Chondrocyte (in vitro differentiated cells): ENCODE measurements at regions not wholly inside any gene's neighbourhood (a gene's known extent, or its start where the extent isn't known, plus 50 kb on each side); places are given as distances from the start of the nearest gene placed in this dataset.

Source experiments
- DNase-seq: peaks from one replicate; pipeline ENCODE4 v3.0.0; 2021; ENCODE audit warnings: mixed read lengths, low spot score
- H3K27ac Mint-ChIP-seq: one replicate; pipeline ENCODE4 v1.8.0; 2021; ENCODE audit warnings: mild to moderate bottlenecking, moderate library complexity, mixed read lengths; ENCODE audit not compliant: unreplicated experiment
- H3K27me3 Mint-ChIP-seq: 2 replicates; pipeline ENCODE4 v1.8.0; 2021; ENCODE audit warnings: low read depth, mixed read lengths
- H3K36me3 Mint-ChIP-seq: 2 replicates; pipeline ENCODE4 v1.8.0; 2021; ENCODE audit warnings: low read depth, mixed read lengths
- H3K4me1 Mint-ChIP-seq: 2 replicates; pipeline ENCODE4 v1.8.0; 2021; ENCODE audit warnings: low read depth, mild to moderate bottlenecking, mixed read lengths
- H3K4me3 Mint-ChIP-seq: one replicate; pipeline ENCODE4 v1.8.0; 2021; ENCODE audit warnings: mild to moderate bottlenecking, moderate library complexity, mixed read lengths; ENCODE audit not compliant: unreplicated experiment
- H3K9me3 Mint-ChIP-seq: 2 replicates; pipeline ENCODE4 v1.8.0; 2021; ENCODE audit warnings: low read depth, mixed read lengths
- TF ChIP-seq, protein P1 (sequence below): fragments of 200-600 bp; sonication (generic); IDR thresholded peaks from 2 replicates; pipeline ENCODE4 v1.5.0; 2021; ENCODE audit warnings: antibody characterized with exemption, mild to moderate bottlenecking, moderate library complexity

DNA sequence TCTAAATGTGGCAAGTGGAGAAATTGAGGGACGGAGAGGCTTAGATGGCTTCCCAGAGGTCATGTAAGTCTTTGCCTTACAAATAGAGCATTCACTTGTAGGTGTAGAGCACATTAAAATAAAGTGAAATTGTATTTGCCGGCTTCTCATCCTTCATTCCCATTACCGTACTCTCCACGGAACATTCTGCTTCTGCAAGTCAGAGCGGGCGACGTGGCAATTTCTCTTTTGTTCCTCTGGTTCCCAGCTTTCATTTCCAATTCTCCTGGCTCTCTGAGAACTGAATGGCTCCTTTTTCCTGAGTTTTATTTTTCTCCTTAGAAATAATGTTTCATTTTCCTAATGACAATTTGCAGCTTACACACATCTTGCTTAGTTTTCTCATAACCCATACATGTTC lies 51.3 kb upstream of the PFKP start:
- no peak overlapping the region for H3K27ac Mint-ChIP-seq
- H3K36me3 Mint-ChIP-seq: no peaks in the 10 kb centered on the region
- peaks cover 9% of the 10 kb centered on the region for H3K4me1 Mint-ChIP-seq
- TF ChIP-seq, protein P1, sequence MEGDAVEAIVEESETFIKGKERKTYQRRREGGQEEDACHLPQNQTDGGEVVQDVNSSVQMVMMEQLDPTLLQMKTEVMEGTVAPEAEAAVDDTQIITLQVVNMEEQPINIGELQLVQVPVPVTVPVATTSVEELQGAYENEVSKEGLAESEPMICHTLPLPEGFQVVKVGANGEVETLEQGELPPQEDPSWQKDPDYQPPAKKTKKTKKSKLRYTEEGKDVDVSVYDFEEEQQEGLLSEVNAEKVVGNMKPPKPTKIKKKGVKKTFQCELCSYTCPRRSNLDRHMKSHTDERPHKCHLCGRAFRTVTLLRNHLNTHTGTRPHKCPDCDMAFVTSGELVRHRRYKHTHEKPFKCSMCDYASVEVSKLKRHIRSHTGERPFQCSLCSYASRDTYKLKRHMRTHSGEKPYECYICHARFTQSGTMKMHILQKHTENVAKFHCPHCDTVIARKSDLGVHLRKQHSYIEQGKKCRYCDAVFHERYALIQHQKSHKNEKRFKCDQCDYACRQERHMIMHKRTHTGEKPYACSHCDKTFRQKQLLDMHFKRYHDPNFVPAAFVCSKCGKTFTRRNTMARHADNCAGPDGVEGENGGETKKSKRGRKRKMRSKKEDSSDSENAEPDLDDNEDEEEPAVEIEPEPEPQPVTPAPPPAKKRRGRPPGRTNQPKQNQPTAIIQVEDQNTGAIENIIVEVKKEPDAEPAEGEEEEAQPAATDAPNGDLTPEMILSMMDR: no peak
- no peak for DNase-seq
- no peak overlapping the region for H3K4me3 Mint-ChIP-seq
- H3K9me3 Mint-ChIP-seq: peaks cover 4% of the 10 kb centered on the region
- H3K27me3 Mint-ChIP-seq: no peaks in the 10 kb centered on the region

DNA sequence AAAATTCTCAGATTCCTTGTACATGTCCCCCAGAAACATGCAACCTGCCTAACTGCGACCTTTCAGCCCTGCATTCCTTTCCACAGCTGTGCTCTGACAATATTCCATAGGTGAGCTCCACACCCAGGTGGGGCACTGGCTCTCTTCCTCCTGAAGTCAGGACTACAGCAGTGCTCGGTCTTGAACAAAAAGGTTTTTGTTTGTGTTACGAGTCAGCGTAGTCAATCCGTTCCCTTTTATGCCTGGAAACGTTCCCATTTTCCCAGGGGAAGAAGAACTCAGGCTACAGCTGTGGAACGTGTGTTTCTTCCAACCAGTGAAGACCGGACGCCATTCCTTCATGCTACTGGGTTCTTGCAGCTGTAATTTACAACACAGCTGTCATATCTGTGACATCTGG lies 52.4 kb upstream of the PFKP start:
- Mint-ChIP-seq H3K4me1 (peaks cover 6% of the 10 kb centered on the region), H3K9me3 (peaks cover 4% of the 10 kb centered on the region), H3K27ac (no peak overlapping the region), H3K27me3 (no peaks in the 10 kb centered on the region), H3K4me3 (no peak overlapping the region), H3K36me3 (no peaks in the 10 kb centered on the region)
- no peak for DNase-seq
- TF ChIP-seq, protein P1: no peak

DNA sequence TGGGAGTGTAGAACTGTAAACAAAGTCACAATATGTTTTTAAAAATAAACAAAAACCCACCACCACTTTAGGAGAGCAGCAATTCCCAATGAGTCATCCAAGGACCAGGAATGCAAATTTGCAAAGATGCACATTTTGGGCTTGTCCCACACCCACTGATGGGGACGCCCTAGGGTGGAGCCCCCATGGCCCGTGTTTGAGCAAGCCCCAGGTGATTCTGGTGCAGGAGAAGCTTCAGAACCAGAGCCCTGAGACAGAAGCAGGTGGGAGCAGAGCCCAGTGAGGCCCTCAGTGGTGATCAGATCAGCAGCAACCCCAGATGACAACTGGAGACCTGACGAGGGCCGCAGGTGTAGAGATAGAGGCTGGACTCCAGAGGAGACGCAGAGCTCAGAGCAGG lies 55.1 kb upstream of the PFKP start:
- H3K9me3 Mint-ChIP-seq: peaks cover 4% of the 10 kb centered on the region
- H3K27ac Mint-ChIP-seq: no peak overlapping the region
- no peak for DNase-seq
- H3K36me3 Mint-ChIP-seq: no peaks in the 10 kb centered on the region
- peaks cover 10% of the 10 kb centered on the region for H3K4me1 Mint-ChIP-seq
- TF ChIP-seq, protein P1: no peak
- H3K27me3 Mint-ChIP-seq: peaks cover 4% of the 10 kb centered on the region
- H3K4me3 Mint-ChIP-seq: no peak overlapping the region

DNA sequence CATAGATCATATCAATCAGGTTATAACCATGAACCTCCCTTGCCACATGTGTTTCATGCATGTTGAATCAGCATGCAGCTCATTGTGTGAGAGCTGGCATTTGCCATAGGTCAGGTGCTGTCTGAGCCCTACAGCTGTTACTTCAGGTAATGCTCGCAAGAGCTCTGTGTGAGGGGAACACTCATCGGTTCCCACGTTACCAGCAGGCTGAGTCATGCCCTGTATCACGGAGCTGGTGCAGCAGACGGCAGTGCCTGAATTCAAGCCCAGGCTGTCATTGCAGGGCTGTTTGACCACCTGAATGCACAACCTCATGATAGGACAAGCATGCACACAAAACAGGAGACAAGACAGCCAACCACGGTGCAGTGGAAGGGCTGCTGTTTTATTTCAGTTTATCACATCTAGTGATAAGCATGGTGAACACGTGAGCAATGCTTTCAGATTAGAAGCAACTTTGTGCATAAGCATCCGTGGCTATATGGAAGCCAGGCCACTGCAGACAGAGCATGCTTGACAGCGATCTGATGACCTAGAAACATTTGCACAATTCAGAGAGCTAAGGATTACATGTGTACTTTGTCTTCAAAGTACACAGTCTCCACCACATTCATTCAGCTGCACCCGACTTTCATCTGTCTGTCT lies 56.4 kb upstream of the PFKP start:
- no peak for DNase-seq
- no peak overlapping the region for H3K27ac Mint-ChIP-seq

DNA sequence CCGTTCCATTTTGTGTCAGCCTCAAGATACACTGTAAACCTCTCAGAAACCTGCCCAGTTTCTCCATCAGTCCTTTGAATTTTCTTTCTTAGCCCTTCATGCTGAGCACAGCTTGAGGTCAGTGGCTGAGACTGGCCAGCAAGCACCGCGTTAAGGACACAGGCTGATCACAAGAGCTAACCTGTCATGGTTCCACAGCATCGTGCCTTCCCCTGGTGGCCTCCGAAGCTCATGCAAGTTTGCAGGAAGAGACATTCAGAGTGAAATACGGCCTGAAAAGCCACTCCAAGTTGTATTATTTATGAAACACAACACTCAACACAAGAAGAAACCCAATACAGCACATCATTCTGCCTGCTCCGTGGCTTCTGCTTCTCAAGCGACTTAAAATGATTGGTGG lies 57.0 kb upstream of the PFKP start:
- H3K4me3 Mint-ChIP-seq: no peak overlapping the region
- TF ChIP-seq, protein P1: no peak
- peaks cover 4% of the 10 kb centered on the region for H3K27me3 Mint-ChIP-seq
- H3K27ac Mint-ChIP-seq: no peak overlapping the region
- DNase-seq: no peak
- peaks cover 4% of the 10 kb centered on the region for H3K9me3 Mint-ChIP-seq
- H3K36me3 Mint-ChIP-seq: no peaks in the 10 kb centered on the region
- H3K4me1 Mint-ChIP-seq: peaks cover 10% of the 10 kb centered on the region

More for the DNA sequence above, 56.4 kb upstream of the PFKP start:
- no peaks in the 10 kb centered on the region for H3K36me3 Mint-ChIP-seq
- H3K27me3 Mint-ChIP-seq: peaks cover 4% of the 10 kb centered on the region
- peaks cover 4% of the 10 kb centered on the region for H3K9me3 Mint-ChIP-seq
- H3K4me3 Mint-ChIP-seq: no peak overlapping the region
- peaks cover 10% of the 10 kb centered on the region for H3K4me1 Mint-ChIP-seq
- TF ChIP-seq, protein P1: no peak
